SHP77 (cell line): ENCODE measurements at regions not wholly inside any gene's neighbourhood (a gene's known extent, or its start where the extent isn't known, plus 50 kb on each side); places are given as distances from the start of the nearest gene placed in this dataset.
"Not testable (repeated sequence)": the region's sequence is repeated elsewhere in the genome, so short reads cannot be mapped to it uniquely, and the experiment has no call there.

Experiments used
- DNase-seq, 2 experiments: peaks; one replicate each; lab custom pipeline; 2025; lab: John Stamatoyannopoulos, UW

DNA sequence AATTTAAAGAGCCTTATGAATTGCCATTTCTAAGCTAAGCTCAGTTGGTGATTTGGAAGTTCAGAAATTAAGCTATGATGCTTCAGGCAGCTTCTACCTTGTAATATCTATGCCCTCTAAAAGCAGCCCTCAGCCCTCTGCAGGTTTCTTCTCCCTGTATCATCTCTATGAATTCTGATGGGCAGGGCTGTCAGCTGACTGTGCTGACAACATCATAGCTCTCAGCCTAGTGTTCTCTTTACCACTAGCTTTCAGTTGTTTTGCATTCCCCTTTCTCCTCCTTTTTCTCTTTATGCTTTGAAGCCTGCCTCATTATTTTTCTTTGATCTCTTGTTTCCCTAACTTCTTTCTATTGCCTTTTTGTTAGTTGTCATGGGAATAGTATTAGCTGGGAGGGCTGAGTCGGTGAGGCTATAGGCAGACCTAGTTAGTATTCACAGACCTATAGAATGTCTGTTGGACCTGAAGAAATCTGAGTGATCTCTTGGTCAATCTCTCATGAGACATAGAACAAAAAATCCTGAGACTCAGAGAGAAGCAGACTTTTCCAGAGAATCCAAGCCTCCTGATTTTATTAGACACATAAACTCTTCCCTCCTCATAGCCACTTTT is 535.4 kb downstream of the RAB38 start:
- DNase-seq, result no peak

DNA sequence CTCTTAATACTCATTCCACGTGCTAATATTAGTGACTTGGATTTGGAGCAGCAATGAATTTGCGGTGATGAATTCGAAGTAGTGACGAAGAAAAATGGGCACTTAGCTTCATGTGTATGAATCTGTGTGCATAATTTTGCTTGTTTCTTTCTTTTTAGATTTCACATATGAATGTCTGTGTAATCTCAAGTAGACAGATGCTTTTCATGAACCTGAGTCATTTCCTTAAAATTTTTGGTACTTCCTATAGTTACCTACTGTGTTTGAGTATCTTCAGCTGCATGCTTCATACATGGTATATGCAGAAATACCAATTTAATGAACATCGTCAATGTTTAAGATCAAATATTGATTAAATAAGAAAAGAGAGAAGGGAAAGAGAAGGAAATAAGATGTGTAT is 540.2 kb downstream of the RAB38 start:
- no peak for DNase-seq

DNA sequence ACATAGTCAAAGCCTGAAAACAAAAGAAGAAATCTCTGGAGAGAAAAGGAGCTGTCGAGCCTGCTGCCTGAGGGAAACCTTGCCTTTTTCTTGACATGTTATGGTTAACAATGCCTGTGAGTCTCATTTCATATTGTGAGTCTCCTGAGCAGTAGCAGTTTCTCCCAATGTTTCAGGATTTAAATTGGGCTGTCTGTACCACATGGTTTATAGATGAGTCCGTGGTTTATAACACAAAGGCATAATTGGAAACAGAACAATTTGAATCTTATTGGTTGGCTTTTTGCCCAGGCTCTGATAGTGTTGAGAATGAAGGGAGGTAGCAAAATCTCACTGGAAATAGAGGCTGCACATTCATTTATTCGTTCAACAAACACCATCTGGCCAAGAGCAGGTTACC is 540.9 kb downstream of the RAB38 start:
- DNase-seq, result no peak

DNA sequence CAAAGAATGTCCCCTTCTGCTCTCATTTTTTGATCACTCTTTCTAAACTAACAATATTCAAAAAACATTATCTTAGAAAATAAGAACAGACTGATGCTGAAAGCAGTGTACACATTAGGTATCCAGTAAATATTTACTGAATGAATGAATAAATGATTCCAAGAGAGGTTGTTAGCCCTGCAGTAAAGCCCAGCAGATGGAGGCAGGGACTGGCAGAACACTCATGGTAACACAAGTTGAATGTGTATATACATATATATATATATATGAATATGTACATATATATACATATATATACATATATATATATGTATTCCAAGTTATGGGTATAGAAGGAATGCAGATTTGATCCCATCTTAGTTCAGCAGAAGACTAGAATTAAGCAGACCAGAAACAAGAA is 546.3 kb downstream of the RAB38 start:
- no peak for DNase-seq

DNA sequence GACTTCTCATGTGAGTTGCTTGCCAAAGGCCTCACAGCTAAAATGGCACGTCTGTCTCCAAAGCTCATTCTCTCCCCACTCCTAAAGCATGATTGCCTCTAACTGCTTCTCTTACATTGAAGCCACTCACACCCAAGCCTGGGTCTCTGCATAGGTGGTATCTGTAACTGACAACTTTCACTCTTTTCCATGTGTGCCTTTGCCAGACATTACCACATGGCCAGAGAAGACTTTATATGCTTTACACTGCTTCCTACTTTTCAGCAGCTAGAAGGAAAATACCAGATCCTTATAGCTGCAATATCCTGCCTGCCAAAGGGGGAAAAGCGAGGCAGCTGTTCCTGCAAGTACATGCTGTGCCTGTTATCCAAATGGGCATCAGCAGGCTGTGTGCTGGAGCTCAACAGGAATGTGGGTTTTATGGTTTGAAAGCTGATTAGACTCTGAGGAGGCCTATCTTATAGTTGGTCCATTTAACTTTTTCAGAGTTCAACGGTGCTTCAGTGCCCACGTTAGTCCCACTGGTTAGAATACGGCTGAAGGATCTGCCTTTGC is 547.1 kb downstream of the RAB38 start:
- no peak for DNase-seq

DNA sequence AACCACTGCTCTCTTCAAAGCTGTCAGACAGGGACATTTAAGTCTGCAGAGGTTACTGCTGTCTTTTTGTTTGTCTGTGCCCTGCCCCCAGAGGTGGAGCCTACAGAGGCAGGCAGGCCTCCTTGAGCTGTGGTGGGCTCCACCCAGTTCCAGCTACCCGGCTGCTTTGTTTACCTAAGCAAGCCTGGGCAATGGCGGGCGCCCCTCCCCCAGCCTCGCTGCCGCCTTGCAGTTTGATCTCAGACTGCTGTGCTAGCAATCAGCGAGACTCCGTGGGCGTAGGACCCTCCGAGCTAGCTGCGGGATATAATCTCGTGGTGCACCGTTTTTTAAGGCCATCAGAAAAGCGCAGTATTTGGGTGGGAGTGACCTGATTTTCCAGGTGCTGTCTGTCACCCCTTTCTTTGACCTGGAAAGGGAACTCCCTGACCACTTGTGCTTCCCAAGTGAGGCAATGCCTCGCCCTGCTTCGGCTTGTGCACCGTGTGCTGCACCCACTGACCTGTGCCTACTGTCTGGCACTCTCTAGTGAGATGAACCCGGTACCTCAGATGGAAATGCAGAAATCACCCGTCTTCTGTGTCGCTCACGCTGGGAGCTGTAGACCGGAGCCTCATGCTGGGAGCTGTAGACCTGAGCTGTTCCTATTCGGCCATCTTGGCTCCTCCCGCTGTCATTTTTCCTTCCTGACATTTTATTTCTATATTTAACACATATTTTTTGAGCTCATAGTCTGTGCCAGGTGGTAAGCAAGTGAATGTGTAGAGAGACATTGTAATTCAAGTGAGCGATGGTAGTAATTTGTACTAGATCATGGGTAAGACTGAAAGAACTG is 551.5 kb downstream of the RAB38 start:
- peak; percentile 7 to 17 for DNase-seq

DNA sequence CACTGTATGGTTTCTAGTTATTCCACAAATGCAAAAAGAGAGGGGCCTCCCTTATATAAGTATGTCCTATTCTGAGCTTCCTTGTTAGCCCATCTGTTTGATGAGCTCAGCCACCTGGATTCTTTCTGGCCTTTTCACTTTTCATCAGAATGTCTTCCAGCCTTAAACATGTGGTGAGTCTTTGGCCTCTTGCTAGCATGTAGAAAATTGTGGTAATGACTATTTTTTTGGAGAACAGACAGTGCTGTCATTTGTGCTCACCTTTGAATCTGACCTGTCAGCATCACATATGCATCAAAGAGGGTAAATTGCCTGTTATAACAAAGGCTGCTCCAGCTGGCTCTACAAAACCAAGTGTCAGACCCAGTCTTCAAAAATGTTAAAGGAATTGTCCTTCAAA is 558.7 kb downstream of the RAB38 start:
- DNase-seq, result no peak

DNA sequence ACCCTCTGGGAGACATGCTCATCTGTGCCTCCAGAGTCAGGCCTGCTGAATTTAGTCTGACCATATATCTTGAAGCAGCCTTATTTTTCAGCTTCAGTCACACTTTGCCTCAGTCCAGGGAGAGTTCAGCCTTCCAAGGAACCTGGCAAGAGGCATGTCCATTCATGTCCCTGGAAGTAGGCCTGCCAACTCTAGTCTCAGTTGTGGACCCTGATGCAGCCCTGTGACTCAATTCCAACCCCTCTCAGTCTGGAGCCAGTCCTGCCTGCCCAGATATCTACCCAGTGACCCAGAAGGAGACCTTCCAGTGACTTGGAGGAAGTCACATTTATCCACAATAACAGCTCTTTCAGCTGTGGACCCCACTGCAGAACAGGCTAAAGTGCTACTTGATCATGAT is 566.6 kb downstream of the TMEM135 start:
- DNase-seq, result no peak

DNA sequence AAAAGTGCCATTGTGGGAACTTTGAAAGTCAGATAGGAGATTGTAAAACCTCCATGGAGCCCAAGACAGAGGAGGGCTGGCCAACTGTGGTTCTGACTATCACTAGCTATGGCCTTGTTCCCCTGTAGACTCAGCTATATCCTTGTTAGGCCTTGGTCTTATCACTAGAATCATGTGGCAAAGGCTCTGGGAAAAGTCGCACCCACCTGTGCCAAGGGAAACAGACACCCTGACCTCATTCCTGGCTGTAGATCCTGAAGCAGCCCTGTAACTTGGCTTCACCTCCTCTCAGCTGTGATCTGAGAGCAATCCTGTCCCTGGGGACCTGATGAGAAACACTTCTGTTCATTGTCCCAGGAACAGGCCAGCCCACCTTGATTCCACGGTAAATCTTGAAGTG is 566.2 kb downstream of the TMEM135 start:
- no peak for DNase-seq

DNA sequence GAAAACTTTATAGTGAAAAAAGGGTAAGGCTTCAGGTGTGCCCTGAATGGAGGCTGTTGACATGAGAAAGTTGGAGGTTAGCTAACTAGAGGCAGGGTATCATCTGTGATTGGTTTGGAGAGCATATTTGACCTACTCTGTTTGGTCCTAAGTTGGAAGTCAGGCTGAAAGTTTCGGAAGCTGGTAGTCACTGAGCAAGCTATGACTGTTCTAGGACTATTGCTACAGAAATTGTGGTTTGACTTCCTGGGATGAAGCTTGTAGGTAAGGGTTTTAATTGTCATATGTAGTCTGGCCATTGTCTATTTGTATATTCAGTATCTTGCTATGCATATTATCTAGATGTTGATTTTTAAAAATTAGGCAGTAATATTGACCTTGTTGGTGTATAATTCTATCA is 565.0 kb downstream of the TMEM135 start:
- no peak for DNase-seq

DNA sequence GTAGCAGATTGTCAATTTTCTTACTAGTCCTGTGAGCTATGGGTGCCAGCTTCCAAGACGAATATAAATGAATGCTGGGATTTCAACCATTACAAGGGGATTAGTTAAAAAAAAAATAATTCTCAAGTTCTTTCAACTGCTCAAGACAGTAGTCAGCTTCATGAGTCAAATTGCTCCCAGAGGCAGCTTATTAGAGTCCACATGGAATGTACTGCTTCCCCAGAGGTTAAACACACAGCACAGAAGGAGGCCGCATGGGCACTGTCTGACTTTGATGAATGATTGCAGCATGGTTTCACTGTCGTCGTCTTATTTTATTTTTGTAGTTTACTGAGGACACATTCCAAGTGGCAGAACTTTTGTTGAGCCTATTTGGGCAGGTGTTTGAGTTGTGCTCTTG is 563.2 kb downstream of the TMEM135 start:
- no peak for DNase-seq

DNA sequence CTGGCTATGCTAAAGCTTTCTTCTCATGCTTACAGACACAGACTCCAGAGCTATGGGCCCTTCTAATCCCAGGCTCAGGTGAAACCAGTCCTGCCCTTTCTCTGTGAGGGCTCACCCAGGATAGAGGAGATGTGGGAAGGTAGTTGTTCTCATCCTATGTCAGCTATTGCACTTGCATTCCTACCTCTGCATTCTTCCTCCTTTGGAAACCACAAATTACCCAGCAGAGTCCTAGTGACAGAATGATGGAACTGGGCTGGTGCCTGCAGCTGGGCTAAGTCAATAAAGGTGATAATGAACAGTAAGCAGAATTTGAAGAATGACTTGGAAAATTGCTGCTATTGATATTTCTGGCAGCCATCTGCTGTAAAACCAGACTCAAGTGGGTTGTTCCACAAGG is 560.0 kb downstream of the TMEM135 start:
- peak; percentile 42 to 69 for DNase-seq

DNA sequence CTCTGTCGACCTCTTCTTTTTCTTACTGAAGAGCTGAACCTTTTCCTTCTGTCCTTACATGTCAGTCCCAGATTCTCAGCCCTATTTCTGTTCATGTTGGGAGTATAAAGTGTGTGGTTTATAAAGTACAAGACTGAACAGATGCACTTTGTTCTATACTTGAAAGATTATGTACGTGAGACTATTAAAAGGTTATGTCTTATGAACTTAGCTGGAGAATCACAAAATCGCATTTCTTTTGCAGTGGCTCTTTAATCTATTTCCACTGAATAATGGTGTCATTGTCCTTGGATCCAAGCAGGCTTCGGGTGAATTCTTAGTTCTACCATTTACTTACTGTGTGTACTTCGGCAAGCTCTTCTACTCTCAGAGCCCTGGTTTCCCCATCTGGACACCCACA is 558.4 kb downstream of the TMEM135 start:
- no peak for DNase-seq

DNA sequence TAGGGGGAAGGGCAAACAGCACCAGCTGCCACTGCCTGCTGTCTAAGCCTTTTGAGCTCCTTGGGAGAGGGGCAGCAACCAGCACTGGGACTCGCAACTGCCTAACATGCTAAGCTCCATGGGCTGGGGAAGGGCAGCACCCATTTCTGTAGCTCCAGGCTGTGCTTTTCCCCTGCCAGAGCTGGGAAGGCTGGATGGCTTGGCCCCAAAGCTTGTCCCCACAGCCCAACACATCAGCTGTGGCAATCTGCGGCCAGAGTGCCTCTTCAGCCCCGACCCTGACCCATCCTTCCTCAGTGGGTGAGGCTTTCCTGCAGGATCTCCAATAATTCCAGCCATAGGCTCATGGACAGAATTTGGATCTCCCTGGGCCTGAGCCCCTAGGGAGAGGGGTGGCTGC is 551.3 kb downstream of the TMEM135 start:
- no peak for DNase-seq

DNA sequence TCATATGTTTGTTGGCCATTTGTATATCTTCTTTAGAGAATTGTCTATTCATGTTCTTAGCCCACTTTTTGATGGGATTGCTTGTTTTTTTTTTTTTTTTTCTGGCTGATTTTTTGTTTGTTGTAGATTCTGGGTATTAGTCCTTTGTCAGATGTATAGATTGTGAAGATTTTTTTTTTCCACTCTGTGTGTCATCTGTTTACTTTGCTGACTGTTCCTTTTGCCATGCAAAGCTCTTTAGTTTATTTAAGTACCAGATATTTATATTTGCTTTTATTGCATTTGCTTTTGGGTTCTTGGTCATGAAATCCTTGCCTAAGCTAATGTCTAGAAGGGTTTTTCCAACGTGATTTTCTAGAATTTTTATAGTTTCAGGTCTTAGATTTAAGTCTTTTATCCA is 547.9 kb downstream of the TMEM135 start:
- not testable (repeated sequence) for DNase-seq

DNA sequence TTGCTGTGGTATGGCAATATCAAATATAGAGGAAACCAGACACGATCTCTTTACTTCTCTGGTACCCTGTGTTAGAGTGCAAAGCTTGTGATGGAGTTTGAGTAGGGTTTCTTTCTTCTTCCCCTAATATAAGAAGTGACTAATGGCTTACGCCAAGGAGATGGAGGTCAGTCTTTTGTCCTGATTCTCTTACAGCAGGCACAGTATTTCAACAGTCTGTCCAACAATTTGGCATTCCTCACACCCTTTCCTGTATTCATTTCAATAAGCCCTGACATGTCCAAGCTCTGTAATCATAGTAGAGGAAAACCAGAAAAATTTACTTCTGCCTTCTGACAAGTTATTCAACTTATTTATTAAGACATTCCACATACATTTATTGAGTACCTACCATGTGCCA is 546.2 kb downstream of the TMEM135 start:
- no peak for DNase-seq

DNA sequence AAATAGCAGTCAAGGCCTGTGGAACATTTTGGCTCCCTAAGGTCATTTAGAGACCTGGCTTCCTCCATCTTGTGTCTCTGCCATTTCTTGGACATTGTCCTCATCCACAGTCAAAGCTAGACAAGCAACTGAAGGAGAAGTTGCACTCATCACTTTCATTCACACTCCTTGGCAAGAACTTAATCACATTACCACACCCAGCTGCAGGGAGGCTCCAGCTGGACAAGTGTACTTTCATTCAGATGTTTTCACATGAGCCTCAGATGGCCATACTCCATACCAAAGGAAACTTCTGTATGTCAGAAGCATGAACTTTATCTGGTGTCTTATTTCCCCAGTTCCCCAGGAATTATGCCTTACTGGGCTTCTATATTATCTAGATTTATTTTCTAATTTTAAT is 537.4 kb downstream of the TMEM135 start:
- DNase-seq, result no peak

DNA sequence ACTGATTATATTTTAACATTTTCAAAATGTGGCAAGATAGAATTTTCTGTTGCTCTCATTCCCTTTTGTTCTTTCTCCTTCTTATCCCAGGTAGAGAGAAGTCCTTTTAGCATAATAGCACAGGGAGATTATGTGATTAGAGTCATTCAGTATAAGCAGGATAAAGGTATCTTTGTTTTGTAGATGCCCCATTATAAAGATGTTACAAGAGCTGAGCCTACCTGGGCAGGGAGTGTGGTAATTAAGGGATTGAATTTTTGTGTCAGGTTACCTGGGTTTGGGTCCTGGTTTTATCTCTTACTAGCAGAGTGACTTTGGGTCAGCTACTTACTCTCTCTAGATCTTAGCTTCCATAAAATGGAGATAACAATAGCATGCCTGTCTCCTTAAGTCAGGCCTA is 536.5 kb downstream of the TMEM135 start:
- no peak for DNase-seq

DNA sequence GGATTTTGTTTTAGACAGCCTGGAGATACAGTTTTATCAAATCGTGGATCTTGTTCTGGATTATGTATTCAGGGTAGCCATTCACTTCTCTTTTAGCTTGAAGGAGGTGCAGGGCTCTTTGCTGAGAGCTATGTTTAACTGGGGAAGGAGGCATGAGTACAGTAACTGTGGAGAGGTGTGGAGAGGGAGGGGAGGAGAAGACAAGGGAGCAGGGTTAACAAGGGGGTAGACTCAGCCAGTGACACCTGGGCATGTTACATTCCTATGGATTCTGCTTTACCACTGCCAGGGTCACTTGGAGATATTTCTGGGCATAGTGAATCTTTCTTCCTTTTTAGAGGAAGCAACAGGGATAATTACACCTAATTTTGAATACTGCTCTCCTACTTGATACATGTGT is 536.0 kb downstream of the TMEM135 start:
- no peak for DNase-seq

DNA sequence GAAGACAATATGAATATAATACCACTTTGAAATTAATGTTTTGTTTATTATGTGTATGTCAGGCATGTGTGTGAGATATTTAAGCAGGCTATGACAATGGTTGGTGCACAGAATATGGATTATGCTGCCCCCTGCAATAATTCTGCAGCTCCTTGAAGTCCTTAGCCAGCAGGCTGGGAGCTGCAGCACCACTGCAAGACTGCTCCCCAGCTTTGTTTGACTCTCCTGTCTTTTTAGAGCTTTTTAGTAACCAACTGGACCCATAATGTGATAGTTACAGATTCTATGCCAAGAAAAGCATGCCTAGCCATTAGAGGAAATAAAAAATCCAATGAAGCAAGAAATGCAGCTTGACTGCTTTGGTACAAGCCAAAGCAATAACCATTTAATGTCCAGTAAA is 535.1 kb downstream of the TMEM135 start:
- no peak for DNase-seq

DNA sequence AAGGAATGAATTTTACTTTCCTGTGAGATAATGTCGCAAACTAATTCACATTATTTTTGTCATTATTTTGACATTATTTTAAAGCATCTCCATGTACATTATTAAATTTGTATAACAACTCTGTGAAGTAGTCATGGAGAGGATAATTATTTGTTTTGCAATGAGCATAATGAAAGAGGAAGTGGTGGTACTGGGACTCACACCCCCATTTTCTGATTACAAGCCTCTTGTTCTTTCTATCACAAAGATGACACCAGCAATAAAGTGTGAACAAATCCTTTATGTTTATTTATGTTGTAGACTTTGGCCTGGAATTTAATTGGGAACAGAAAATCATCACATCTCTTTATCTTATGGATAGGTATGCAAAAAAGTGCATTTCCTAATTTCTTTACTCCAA is 522.6 kb downstream of the TMEM135 start:
- DNase-seq, result no peak

DNA sequence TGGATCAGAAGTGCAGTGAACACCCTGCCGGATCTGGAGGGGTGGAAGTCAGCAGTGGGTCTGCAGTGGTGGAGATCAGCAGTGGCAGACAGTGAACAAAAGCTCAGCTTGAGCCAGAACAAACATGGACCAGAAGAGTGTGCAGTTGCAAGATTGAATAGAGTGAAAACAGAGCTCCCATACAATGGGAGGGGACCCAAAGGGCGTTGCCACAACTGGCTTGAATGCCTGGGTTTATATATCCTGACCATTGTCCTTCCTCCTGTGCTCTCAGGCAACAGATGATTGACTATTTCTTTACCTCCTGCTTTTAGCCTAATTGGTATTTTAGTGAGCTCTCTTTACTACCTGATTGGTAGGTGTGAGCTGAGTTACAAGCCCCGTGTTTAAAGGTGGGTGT is 522.1 kb downstream of the TMEM135 start:
- not testable (repeated sequence) for DNase-seq

DNA sequence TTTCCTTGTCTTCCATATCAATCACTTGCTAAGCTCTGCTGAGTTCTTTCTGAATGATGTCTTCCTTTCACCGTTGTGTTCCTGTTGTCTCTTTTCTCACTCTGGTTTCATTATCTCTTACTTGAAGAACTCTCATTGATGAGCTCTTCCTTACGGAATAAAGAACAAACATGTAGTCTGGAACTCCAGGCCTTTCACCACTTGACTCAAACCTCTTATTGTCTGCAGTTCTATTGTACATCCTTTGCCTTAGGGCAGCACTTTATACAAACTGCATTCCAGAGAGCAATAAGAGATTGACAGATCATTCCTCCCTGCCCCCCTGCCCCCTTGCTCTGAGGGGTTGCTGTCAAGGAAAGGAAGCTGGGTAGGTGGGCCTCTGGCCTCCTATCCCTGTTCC is 517.4 kb downstream of the TMEM135 start:
- no peak for DNase-seq

DNA sequence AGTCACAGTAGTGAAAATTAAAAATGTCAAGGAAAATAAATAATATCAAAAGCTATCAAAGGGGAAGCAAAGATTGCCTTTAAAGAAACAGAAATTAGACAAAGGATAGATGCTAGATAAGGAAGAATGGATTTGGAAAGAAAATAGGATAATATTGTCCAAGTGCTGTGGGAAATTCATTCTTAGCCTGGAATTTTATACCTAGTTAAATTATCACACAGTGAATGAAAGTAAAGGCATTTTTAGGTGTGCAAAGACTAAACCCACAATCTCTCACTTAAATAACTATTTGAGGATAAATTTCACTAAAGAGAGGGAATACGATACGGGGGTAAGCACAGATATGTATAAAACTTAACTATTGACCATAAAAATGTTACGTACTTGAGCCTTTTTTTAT is 511.1 kb downstream of the TMEM135 start:
- DNase-seq, result no peak
